ENCODE measurements at regions not wholly inside any gene's neighbourhood (a gene's known extent, or its start where the extent isn't known, plus 50 kb on each side); places are given as distances from the start of the nearest gene placed in this dataset.

- TF ChIP-seq NRF1 (IDR thresholded peaks at IDR 0.05; ENCODE audit: low read depth, low read length) (no peak), TEAD4 (IDR thresholded peaks at IDR 0.05; ENCODE audit: borderline replicate concordance, insufficient read depth) (no peak), POLR2AphosphoS5 (IDR thresholded peaks at IDR 0.05; ENCODE audit: low read depth, low read length) (no peak), NFIC (IDR thresholded peaks at IDR 0.05; ENCODE audit: borderline replicate concordance) (no peak), RFX5 (IDR thresholded peaks at IDR 0.05; ENCODE audit: low read length) (no peak), TAF1 (IDR thresholded peaks at IDR 0.05; ENCODE audit: borderline replicate concordance, low read depth, low read length) (no peak), YY1 (IDR thresholded peaks at IDR 0.05; ENCODE audit: low read depth) (no peak), FOXJ3 (CRISPR knock-in tag; IDR thresholded peaks at IDR 0.05) (no peak)
- TF ChIP-seq, protein P1, sequence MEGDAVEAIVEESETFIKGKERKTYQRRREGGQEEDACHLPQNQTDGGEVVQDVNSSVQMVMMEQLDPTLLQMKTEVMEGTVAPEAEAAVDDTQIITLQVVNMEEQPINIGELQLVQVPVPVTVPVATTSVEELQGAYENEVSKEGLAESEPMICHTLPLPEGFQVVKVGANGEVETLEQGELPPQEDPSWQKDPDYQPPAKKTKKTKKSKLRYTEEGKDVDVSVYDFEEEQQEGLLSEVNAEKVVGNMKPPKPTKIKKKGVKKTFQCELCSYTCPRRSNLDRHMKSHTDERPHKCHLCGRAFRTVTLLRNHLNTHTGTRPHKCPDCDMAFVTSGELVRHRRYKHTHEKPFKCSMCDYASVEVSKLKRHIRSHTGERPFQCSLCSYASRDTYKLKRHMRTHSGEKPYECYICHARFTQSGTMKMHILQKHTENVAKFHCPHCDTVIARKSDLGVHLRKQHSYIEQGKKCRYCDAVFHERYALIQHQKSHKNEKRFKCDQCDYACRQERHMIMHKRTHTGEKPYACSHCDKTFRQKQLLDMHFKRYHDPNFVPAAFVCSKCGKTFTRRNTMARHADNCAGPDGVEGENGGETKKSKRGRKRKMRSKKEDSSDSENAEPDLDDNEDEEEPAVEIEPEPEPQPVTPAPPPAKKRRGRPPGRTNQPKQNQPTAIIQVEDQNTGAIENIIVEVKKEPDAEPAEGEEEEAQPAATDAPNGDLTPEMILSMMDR (IDR thresholded peaks at IDR 0.05), result no peak
- TF ChIP-seq, protein P2, sequence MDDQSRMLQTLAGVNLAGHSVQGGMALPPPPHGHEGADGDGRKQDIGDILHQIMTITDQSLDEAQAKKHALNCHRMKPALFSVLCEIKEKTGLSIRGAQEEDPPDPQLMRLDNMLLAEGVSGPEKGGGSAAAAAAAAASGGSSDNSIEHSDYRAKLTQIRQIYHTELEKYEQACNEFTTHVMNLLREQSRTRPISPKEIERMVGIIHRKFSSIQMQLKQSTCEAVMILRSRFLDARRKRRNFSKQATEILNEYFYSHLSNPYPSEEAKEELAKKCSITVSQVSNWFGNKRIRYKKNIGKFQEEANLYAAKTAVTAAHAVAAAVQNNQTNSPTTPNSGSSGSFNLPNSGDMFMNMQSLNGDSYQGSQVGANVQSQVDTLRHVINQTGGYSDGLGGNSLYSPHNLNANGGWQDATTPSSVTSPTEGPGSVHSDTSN (IDR thresholded peaks at IDR 0.05), result no peak
- TF ChIP-seq, protein P3, sequence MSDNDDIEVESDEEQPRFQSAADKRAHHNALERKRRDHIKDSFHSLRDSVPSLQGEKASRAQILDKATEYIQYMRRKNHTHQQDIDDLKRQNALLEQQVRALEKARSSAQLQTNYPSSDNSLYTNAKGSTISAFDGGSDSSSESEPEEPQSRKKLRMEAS (IDR thresholded peaks at IDR 0.05; ENCODE audit: low read depth), result no peak
Measured at GRCh38 chr5:33258553-33258952, 182.2 kb upstream of the TARS1 start.
